ENCODE measurements at regions not wholly inside any gene's neighbourhood (a gene's known extent, or its start where the extent isn't known, plus 50 kb on each side); places are given as distances from the start of the nearest gene placed in this dataset.

GRCh38 chr1:37342736-37343135, 131.6 kb upstream of the ZC3H12A start:
- H3K4me3 Mint-ChIP-seq, result no peak overlapping the region
- H3K79me2 ChIP-seq (ENCODE audit: control insufficient read depth, insufficient read depth, low read length), result no peaks in the 10 kb centered on the region
- H2AFZ ChIP-seq (ENCODE audit: insufficient read depth, low read depth, low read length, poor library complexity, severe bottlenecking), result no peak overlapping the region
- no peaks in the 10 kb centered on the region for H4K20me1 ChIP-seq (ENCODE audit: control insufficient read depth, insufficient read depth, low read length, poor library complexity, severe bottlenecking)
- peaks cover 0 to 5% (median 0%) of the 10 kb centered on the region in 3 donors for H3K9me3 ChIP-seq (ENCODE audit: control extremely low read depth in 1 of 3, control insufficient read depth in 2 of 3, insufficient read depth in 1 of 3, low read length in 2 of 3)
- CTCF ChIA-PET, result interaction anchor here (0.6 kb wide), 1 partner anchor 91 kb away, joined by 5 read pairs; no protein-coding TSS in a partner anchor
- intact Hi-C loops (cut with micrococcal nuclease), result no loop called here
- H3K9ac ChIP-seq (ENCODE audit: low read length), result no peak overlapping the region
- H3K4me3 ChIP-seq (ENCODE audit: control extremely low read depth in 1 of 5, extremely low read depth in 1 of 5, insufficient read depth in 1 of 5, low read depth in 2 of 5, low read length in 4 of 5), result no peak overlapping the region
- peaks cover 0 to 10% (median 1%) of the 10 kb centered on the region in 4 experiments for H3K27me3 ChIP-seq (replicated peaks in 1 of 4; ENCODE audit: control extremely low read depth in 1 of 4, control insufficient read depth in 3 of 4, insufficient read depth in 4 of 4, low read length in 3 of 4)
- 39% methylated on average over 2 of the region's 6 CpGs for WGBS (ENCODE audit: insufficient coverage)
- no peak overlapping the region for H3K27ac Mint-ChIP-seq
- no peak for ATAC-seq (ENCODE audit: low read depth)
- H3K4me1 ChIP-seq (ENCODE audit: control insufficient read depth in 2 of 2, insufficient read depth in 2 of 2, low read length in 2 of 2), result no peaks in the 10 kb centered on the region
- no peaks in the 10 kb centered on the region for H3K4me1 Mint-ChIP-seq
- peaks cover 14% of the 10 kb centered on the region for H3K27me3 Mint-ChIP-seq
- H3K36me3 ChIP-seq (replicated peaks in 1 of 2; ENCODE audit: control extremely low read depth in 1 of 2, control insufficient read depth in 1 of 2, extremely low read depth in 1 of 2, insufficient read depth in 2 of 2, low read length in 1 of 2), result no peaks in the 10 kb centered on the region
- DNase-seq, result no peak
- no peak for TF ChIP-seq EZH2 (IDR thresholded peaks at IDR 0.05; ENCODE audit: borderline replicate concordance, insufficient read depth, low read depth, low read length, poor library complexity, severe bottlenecking)
- no peak overlapping the region for H3K27ac ChIP-seq (ENCODE audit: low read length in 2 of 2)
- no peak overlapping the region for H3K4me2 ChIP-seq (replicated peaks; ENCODE audit: low read depth, low read length, poor library complexity, severe bottlenecking)
- POLR2A ChIA-PET, result no interaction called here
- H3K9me3 Mint-ChIP-seq (ENCODE audit: insufficient read depth), result no peaks in the 10 kb centered on the region

GRCh38 chr1:37347104-37347649, 127.2 kb upstream of the ZC3H12A start:
- 93% methylated on average over 8 of the region's 8 CpGs for WGBS (ENCODE audit: insufficient coverage)
- Histone ChIP-seq H3K4me2 (replicated peaks; ENCODE audit: low read depth, low read length, poor library complexity, severe bottlenecking) (no peak overlapping the region), H3K4me1 (ENCODE audit: control insufficient read depth in 2 of 2, insufficient read depth in 2 of 2, low read length in 2 of 2) (no peaks in the 10 kb centered on the region), H3K4me3 (ENCODE audit: control extremely low read depth in 1 of 5, extremely low read depth in 1 of 5, insufficient read depth in 1 of 5, low read depth in 2 of 5, low read length in 4 of 5) (no peak overlapping the region), H3K27me3 (replicated peaks in 1 of 4; ENCODE audit: control extremely low read depth in 1 of 4, control insufficient read depth in 3 of 4, insufficient read depth in 4 of 4, low read length in 3 of 4) (no peaks in the 10 kb centered on the region), H3K9ac (ENCODE audit: low read length) (no peak overlapping the region), H2AFZ (ENCODE audit: insufficient read depth, low read depth, low read length, poor library complexity, severe bottlenecking) (no peak overlapping the region), H3K36me3 (replicated peaks in 1 of 2; ENCODE audit: control extremely low read depth in 1 of 2, control insufficient read depth in 1 of 2, extremely low read depth in 1 of 2, insufficient read depth in 2 of 2, low read length in 1 of 2) (no peaks in the 10 kb centered on the region), H3K27ac (ENCODE audit: low read length in 2 of 2) (no peak overlapping the region), H4K20me1 (ENCODE audit: control insufficient read depth, insufficient read depth, low read length, poor library complexity, severe bottlenecking) (no peaks in the 10 kb centered on the region), H3K9me3 (ENCODE audit: control extremely low read depth in 1 of 3, control insufficient read depth in 2 of 3, insufficient read depth in 1 of 3, low read length in 2 of 3) (peaks cover 0 to 3% (median 0%) of the 10 kb centered on the region in 3 donors), H3K79me2 (ENCODE audit: control insufficient read depth, insufficient read depth, low read length) (no peaks in the 10 kb centered on the region)
- Mint-ChIP-seq H3K9me3 (ENCODE audit: insufficient read depth) (no peaks in the 10 kb centered on the region), H3K4me1 (no peaks in the 10 kb centered on the region), H3K27me3 (peaks cover 24% of the 10 kb centered on the region), H3K27ac (no peak overlapping the region), H3K4me3 (no peak overlapping the region)
- CTCF ChIA-PET, result no interaction called here
- ATAC-seq (ENCODE audit: low read depth) (no peak), DNase-seq (no peak)
- POLR2A ChIA-PET, result no interaction called here
- TF ChIP-seq CTCF (IDR thresholded peaks at IDR 0.05) (no peak), EZH2 (IDR thresholded peaks at IDR 0.05; ENCODE audit: borderline replicate concordance, insufficient read depth, low read depth, low read length, poor library complexity, severe bottlenecking) (no peak)
- intact Hi-C loops (cut with micrococcal nuclease), result no loop called here
